ENCODE measurements at regions not wholly inside any gene's neighbourhood (a gene's known extent, or its start where the extent isn't known, plus 50 kb on each side); places are given as distances from the start of the nearest gene placed in this dataset.
"Not testable (repeated sequence)": the region's sequence is repeated elsewhere in the genome, so short reads cannot be mapped to it uniquely, and the experiment has no call there.

DNA sequence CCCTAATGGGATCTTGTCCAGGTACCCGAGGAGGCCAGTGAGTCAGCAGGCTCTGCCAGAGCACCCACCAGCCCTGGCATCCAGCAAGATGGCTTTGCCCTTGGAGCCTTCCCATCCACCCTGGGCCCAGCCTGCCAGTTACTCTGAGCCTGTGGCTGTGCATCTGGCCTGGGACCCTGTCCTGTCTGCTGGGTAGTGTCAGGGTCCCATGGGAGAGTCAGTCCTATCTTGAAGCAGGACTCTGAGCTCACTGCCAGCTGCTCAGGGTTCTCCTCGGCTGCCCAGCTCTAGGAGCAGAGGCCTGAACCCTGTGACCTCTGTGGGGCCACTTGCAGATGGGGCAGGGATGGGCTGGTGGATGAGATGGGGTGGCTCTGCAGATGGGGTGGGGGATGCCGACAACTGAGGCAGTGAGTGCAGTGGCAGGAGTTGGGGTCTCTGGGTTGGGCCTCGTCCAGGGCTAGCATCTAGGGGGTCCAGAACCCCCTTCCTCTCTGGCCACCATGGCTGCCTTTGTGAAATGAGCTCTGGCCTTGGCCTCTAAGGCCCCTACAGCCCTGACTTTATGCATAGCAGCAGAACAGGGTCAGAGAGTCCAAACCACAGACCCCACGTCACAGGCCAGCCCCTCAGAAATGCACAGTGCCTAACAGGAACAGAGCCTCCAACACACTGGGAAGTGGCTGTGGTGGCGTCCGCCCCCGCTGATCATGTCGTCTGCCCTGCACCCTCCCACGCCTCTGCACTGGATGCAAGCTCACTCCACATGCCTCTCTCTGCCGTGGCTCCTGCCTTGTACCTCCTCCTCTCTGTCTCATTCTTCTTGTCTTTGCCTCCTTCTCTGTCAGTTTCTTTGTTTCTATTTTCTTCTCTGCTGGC is 88.1 kb upstream of the RET start:
- no peak for DNase-seq

DNA sequence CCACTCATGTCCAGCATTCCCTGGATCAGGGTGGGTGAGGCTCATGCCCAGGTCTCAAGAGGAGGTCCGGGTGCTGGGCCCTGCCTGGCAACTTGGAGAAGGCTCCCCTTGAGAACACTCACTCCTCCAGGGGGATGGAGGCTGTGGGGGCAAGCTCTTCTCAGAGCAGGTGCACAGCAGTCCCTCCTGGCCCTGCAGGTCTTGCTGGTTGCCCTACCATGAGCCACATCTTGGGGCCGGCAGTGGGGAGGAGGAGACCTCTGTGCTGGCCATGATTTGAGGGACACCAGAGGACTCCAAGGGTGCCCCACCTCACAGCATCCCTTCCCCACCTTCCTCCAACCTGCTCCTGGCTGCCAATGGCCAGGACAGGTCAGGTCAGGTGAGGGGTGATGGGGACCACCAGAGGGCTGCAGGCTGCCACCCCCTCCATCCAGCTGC is 87.4 kb upstream of the RET start:
- DNase-seq, result no peak

DNA sequence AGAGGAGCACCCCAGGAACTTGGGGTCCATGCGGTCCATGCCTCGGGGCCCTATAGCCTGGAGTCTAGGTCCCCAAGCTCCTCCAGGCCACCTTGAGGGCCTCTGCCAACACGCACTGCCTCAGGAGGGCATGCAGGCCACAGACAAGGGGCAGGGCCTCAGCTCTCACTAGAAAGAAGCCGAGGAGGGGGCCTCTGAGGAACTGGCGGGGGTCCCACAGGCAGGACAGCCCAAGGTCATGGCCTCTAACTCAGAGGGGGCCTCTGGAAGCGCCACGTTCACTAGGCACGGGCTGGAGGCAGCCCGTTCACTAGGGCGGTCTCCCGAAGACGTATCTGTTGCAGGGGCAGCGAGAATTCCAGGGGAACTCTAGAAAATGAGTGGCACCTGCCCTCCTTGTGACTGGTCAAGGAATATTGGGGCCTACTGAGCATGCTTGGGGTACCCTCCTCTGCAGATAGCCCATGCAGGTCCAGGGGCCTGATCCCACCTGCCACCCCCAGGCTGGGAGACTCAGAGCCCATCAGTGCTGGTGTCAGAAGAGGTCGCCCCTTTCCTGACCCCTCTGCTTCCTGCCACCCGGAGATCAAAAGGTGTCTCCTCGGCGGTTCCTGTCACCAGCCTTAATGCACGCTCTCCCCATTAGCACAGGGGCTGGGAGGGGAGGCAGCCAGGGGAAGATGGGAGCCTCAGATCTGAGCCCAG is 86.7 kb upstream of the RET start:
- no peak for DNase-seq

DNA sequence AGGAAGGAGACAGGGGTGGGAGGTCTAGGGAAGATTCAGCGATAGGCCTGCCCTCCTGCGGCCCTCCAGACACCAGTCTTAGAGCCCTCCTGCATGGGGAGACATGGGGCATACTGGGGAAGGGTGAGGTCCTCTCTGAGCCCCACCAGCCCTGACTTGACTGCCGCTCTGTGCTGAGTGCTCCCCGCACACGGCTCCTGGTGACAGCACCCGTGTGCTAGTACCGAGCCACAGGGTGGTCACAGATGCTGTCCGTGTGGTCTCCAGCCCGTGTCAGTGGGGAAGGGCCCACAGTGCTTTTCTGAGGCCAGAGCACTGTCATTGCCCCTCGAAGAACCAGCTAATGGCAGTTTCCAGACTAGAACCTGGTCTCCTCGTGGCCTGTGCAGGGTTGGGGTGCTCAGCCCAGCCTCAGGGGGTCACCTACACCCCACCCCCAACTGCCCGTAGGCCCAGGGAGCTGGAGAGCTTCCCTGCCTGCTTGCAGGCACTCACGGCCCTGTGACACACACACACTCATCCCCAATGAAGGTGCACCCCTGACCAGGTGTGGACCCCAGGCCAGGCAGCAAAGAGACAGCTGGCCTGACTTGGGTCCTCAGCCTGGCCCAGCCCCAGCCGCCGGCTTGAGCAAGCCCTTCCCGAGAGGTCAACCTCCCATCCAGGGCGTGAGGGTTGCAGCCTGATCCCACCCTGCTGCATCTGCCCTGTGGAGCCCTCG is 86.0 kb upstream of the RET start:
- no peak for DNase-seq

DNA sequence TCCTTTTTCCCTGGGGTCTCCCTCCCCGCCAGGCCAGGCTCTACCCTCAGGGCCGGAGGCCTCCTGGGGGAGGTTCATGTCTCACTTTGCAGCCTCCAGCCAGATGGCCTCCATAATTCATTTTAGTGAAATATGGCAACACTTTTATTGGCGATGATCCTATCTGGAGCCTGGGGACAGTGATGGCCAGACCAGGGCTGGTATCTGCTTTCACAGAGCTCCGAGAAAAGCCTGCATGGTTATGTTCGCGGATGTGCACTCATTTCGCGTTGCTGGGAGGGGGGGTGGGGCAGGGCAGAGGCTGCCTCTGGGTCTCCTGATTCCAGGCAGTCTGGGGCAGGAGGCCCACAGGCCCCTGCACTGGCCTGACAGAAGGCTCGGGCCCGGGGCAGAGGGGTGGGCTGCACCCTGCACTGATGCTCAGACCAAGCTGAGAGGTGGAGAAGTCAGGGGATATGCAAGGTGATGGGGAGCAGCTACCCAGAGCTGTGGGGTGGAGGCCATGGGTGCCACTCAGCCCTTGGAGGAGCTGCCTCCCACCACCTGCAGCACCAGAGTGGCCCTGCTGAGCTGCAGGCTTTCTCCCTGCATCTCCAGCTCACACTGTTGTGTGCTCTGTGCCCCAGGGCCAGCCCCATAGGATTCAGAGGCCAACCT is 85.3 kb upstream of the RET start:
- no peak for DNase-seq

DNA sequence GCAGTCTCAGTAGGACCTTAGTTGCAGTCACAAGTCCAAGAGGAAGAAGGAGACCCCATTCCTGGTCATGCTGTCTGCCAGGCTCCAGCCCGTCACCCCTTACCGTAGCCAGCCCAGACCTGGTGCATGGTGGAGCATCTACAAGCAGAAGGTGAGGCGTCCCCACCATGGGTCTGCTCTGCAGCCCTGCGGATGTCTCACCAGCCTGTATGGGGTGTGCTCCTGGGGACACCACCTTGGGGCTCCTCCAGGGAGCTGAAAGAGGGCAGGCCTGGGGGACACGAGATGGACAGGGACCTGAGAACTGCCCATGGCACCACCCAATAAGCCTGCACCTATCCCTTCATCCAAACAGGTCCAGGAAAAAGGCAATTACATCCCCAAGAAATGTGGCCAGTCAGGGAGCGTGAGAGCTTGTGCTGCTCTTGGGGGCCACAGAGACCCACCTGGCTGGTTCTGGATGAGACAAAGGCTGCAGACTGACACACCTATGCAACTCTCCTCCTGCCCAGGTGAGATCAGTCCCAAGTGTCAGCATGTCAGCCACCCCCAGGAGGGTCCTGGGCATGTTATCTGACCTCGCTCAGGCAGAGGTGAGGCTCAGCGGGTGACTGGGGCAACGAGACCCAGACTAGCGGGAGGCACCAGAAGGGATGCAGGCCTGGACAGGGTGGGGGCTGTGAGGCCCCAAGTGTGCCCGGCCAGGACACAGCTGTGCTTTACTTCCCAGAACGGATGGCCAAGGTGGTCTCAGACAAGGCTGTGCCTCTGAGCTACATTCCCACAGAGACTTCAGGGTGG is 84.5 kb upstream of the RET start:
- DNase-seq, result no peak

DNA sequence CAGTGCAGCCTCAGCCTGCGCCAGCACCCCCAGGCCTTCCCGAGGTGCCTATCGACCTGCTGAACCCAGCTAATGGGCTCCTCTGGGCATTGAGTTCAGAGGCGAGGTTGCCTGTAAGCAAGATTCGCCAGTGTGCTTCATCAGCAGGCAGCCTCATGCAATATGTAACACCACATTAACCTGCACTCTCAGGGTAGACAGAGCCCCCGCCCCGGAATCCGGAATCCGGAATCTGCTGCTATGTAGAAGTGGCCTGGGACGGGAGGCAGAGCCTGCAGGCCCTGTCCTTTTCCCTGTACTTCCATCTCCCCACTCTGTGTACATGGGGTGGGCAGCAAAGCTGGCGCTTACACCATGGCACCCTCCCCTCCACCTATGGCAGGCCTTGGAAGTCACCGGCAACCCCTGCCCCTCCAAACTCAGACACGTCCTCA is 83.9 kb upstream of the RET start:
- no peak for DNase-seq

DNA sequence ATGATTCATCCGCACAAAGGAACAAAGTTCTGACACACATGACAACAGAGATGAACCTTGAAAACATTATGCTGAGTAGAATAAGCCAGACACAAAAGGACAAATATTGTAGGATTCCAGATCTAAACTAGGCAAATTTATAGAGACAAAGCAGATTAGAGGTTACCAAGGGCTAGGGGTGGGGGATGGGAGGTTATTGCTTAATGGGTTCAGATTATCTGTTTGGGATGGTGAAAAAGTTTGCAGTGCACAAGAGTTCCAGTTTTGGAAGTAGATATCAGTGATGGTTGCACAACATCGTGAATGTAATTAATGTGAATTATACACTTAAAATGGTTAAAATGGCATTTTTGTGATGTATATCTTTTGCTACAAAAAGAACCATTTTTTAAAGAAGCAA is 82.0 kb upstream of the RET start:
- DNase-seq, result not testable (repeated sequence)

DNA sequence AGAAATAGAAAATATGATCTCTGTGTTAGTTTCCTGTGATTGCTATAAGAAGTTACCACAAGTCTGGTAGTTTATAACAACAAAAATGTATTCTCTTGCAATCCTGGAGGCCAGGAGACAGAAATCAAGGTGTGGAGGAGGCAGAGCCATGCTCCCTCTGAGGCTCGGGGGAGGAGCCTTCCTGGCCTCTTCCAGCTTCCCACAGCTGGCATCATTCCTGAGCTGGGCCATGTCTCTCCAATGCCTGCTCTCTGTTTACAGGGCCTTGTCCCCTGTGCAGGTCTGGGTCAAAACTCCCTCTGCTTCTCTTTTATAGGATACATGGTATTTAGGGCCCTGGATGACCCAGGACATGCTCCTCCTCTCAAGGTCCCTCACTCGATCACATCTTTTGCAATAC is 81.3 kb upstream of the RET start:
- DNase-seq, result no peak

DNA sequence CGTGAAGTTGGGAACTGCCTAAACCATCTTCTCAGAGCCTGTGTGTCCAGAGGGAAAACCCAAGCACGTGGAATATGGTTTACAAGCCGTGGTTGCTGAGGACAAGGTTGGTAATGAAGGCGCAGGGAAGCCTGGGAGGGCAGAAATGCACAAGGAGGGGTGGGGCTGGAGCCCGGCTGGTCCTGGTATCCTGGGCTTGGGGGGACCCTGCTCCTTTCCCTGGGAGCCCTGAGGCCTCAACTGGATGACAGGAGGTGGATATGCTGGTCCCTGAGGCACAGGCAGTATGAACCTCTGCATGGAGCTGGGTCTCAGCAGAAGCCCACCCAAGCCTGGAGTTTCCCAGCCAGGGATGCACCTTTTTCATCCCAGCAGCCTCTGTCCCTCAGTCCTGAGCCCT is 80.3 kb upstream of the RET start:
- DNase-seq, result no peak

DNA sequence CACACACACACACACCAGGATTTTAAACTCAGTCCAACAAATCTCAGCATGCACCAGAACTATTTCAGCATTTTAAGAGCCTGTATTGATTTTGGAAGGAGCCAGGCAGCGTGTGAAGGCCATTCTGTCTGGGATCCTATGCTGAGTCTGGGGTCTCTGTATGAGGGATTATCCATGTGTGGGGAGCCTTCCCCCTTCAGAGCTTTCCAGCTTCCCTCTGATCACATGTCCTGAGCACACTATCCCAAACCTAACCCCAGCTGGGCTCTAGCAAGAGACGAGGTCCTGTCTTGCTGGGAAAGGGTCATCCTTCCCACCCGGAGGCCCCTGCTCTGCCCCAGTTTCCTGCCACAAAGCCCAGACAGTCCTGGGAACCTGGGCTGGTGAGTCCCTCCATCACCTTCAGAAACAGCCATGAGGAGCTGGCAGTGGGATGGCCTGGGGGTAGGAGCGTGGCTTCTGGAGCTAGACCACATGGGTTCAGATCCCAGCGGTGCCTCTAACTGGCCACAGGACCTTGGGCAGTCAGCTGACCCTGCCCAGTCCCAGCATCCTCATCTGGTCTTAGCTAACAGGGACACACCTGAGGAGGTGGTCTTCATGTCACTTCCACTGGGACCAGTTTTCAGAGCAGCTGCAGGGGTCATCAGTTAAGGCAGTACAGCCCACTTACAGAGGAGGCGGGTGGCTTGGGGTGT is 79.6 kb upstream of the RET start:
- DNase-seq, result no peak

DNA sequence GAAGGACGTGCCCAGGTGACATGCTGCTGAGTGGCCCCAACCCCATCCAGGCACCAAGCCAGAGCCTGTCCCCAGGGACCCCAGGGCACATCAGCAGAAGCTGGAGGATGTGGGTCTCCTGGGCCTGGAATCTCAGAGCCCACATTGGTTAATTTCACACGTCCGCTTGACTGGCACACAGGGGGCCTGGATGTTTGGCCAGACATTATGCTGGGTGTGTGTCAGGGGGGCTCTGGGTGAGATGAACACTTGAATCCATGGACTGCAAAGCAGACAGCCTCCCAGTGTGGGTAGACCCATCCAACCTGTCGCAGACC is 79.1 kb upstream of the RET start:
- DNase-seq, result no peak

DNA sequence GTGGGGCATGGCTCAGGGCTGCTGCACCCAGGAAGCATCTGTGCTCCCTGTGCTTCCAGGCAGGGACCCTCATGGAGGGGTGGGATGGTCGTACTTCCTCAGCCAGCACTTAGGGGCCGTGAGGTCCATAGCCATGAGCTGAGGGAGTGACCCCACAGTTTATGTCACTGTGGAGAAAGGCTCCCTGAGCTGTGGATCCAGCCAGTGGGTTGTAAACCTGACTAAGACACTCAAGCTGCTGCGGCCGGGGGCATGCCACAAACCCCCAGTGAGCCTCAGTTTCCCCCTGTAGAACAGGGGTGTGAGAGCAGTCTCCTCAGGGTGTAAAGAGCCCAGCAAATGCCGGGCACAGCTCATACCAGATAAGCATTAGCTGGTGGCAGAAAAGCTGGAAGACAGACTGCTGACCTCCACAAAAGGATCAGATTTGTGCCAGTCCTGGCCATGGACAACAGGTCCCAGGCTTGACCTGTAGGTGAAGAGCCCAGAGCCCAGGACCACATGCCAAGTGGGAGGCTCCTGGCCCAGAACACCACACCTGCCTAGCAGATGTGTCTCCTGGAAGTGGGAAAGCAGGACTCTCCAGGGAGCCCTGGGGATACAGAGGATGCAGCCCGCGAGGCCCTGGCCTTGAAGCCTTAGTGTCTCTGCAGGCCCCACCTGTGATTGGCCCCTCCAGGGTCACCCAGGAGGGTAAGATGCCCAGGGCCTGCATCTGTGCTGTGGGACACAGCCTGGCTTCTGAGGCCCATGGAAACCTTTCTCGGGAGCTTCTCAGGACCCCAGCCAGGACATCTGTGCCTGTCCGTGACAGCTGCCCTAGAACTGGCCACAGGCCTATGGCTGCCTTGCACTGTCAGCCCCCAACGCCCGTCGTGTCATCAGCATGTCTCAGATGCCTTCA is 78.1 kb upstream of the RET start:
- no peak for DNase-seq

DNA sequence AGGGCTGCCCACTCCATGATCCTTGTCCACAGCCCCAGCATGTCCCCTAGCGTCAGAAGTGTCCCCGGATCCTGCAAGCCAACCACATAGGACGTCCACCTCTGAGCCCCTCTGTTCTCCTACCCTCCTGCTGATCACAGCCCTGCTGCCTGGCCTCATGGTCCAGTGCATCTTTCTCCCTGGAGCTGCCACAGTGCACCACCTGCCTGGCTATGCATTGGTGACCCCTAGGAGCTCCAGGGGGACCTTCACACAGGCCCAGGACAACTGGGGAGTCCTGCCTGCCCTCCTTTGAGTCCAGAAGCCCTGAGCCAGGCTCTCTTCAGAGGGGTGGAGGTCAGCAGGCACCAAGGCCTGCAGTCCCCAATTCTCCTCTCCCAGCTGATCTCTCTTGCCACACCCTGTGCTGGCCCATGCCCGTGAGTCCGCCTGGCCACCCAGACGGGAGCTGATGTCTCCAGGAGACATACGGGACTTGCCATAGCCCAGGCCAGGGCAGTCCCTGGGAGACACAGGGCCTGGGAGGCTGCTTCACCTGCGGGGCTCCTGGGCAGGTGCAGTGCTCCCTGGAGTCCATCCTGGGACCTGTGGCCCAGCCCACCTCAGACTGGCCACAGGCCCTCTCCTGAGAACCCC is 77.4 kb upstream of the RET start:
- DNase-seq, result no peak

DNA sequence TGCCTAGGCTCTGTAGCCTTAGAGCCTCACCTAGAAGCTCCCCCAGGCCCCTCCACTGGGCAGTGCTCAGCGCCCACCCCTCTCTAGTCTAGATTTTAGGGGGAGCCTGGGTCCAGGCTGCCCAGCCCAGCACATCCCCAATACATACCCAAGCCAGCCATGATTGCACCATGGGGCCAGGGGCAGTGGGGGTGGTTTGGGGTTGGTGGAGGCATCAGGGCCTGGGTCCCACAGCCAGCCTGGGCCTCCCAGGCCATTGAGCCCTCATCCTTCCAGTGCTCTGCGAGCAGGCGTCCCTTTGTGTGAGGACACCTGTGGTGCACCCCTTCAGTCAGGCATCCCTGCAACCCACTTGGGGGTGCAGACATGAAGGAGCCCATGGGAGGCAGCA is 76.9 kb upstream of the RET start:
- no peak for DNase-seq

DNA sequence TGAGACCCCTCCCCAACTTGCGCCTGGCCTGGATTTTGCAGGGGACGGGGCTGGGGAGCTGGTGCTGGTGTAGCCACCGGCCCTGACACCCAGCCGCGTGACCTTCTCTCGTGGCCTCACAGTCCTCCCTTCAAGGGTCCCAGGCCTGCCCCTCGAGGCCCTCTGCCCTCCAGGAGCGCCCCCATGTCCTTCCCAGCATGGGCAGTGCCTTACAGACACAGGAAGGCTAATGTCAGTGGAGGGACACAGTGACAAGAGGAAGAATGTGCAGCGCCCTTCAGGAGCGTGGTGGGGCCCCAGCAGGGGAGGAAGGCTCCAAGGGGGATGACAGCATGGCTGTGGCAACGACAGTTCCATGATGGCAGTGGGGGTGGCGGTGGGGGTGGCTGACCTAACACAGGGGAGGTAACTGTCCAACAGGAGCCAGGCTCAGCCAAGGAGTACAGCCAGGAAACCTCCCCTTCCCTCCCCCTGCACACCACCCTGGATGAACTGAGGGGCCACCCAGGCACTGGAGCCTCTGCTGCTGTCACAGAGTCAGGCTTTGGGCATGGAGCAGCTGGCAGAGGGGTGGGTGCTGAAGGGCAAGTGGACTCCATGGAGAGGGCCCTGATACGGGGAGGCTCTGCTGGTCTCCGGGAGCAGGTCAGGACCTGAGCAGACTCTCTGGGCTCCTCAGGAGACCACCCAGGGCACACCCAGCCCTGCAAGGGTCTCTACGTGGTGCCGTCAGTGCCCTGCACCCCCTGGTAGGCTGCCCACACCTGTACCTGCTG is 76.0 kb upstream of the RET start:
- DNase-seq, result no peak

DNA sequence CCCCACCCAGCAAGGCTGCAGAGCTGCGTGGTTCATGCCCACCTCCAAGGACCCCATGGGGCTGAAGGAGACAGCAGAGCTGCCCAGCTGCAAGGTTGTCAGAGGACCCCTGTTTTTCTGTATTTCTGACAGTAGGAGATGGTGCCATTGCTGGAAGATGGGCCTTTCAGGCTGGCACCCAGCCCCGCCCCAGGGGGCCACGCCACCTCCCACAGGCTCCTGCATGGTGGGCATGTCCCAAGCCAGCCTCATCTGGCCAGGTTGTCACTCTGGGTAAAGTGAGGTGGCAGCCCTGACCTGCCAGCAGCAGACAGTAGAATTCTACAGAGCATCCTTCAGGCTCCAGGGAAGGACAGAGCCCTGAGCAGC is 75.5 kb upstream of the RET start:
- DNase-seq, result no peak

DNA sequence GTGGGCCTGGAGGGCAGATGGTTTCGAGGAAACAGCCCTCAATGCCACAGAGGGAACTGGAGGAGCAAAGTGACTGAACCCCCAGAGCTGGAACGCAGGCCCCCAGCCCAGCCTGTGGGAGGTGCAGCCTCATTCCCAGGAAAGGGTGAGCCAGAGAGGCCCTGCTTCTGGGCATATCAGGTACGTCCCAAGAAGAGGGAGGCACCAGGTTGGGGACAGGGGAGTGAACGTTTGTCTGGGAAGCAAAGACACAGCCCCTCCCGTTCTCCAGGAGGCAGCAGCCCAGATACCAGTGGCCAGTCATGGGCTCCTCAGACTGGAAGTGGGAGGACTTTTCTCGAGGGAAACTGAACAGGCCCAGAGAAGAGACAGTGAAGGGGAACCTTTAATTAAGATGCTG is 74.3 kb upstream of the RET start:
- DNase-seq, result no peak

DNA sequence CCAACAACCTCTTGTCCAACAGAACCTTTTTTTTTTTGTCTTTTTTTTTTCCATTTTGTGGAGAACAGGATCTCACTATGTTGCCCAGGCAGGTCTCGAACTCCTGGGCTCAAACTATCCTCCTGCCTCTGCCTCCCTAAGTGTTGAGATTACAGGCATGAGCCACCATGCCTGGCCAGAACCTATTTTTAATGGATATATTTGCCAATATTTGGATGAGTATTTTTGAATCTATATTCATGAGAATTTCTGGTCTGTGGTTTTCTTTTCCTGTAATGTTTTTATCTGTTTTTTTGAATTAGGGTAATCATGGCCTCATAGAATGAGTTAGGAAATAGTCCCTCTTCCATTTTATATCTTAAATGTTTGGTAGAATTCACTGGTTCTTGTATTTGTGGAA is 70.4 kb upstream of the RET start:
- no peak for DNase-seq

DNA sequence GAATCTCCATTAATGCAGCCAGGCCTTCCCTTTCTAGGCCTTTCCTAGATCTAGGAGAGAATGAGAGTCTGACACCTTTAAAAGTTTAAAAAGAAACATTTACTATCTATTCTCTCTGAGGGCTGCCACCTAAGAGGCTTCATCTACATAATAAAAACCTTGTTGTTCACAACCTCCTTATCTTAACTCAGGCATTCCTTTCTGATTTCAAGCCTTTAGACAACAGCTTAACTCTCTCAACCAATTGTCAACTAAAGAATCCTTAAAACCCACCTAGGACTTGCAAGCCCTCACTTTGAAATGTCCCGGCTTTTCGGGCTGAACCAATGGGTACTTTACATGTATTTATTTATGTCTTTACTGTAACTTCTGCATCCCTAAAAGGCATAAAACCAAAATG is 64.3 kb upstream of the RET start:
- no peak for DNase-seq

Measured in DMS153 (cell line).